K562 (cell line): ENCODE measurements at regions not wholly inside any gene's neighbourhood (a gene's known extent, or its start where the extent isn't known, plus 50 kb on each side); places are given as distances from the start of the nearest gene placed in this dataset.

Source experiments
- CBFA2T2 ChIP-seq: fragments of 450-650 bp; conservative IDR thresholded peaks from 2 replicates; pipeline ENCODE4 v1.6.1; 2017; ENCODE audit warnings: mild to moderate bottlenecking
- CTCF ChIP-seq, 3 experiments: IDR thresholded peaks in 2 of 3; conservative IDR thresholded peaks in 1 of 3; 2 replicates each; pipeline ENCODE4 v1.5.1; 2011 to 2012; ENCODE audit warnings: low read length in 3 of 3, mild to moderate bottlenecking in 3 of 3, control low read depth in 2 of 3, improper control_type of control experiment in 1 of 3, inconsistent platforms in 1 of 3, low read depth in 1 of 3, mixed read lengths in 1 of 3, moderate library complexity in 1 of 3; ENCODE audit not compliant: insufficient read depth in 2 of 3
- FOXP1 ChIP-seq: sonication (generic); formaldehyde crosslinking; IDR thresholded peaks from 2 replicates; pipeline ENCODE4 v1.8.0; 2022; ENCODE audit warnings: mild to moderate bottlenecking, missing genetic modification reagents
- ID3 ChIP-seq, 2 experiments: fragments of 250-450 bp in 1 of 2; fragments of 450-650 bp in 1 of 2; sonication (Bioruptor Pico) in 1 of 2; IDR thresholded peaks; 2 replicates each; pipeline versions ENCODE4 v1.6.1 to v1.8.0; 2016 to 2021; ENCODE audit warnings: mild to moderate bottlenecking in 2 of 2, moderate library complexity in 2 of 2, missing compliant biosample characterization in 1 of 2, missing genetic modification characterization in 1 of 2
- KDM1A ChIP-seq, 2 experiments: fragments of 450-650 bp; IDR thresholded peaks; 2 replicates each; pipeline ENCODE4 v1.6.1; 2016; ENCODE audit warnings: mild to moderate bottlenecking in 2 of 2
- MCM3 ChIP-seq: fragments of 450-650 bp; IDR thresholded peaks from 2 replicates; pipeline ENCODE4 v1.6.1; 2016
- MEIS2 ChIP-seq: fragments of 450-650 bp; IDR thresholded peaks from 2 replicates; pipeline ENCODE4 v1.6.1; 2014; ENCODE audit warnings: mild to moderate bottlenecking; ENCODE audit not compliant: partially characterized antibody
- NR2F6 ChIP-seq: fragments of 450-650 bp; formaldehyde crosslinking; IDR thresholded peaks from 2 replicates; pipeline ENCODE4 v1.4.0; 2020; ENCODE audit warnings: mild to moderate bottlenecking
- PBX2 ChIP-seq, 2 experiments: IDR thresholded peaks in 1 of 2; conservative IDR thresholded peaks in 1 of 2; 2 replicates each; pipeline ENCODE4 v1.6.1; 2016; ENCODE audit warnings: low read depth in 2 of 2, mild to moderate bottlenecking in 1 of 2, missing compliant biosample characterization in 1 of 2, missing genetic modification characterization in 1 of 2, moderate library complexity in 1 of 2
- RFX5 ChIP-seq: IDR thresholded peaks from 2 replicates; pipeline ENCODE4 v1.6.1; 2011; ENCODE audit warnings: low read depth, mild to moderate bottlenecking, improper control_type of control experiment, low read length
- TAF1 ChIP-seq: IDR thresholded peaks from 2 replicates; pipeline ENCODE4 v1.6.1; 2011; ENCODE audit warnings: mild to moderate bottlenecking, low read length, moderate library complexity; ENCODE audit not compliant: insufficient read depth, control insufficient read depth, severe bottlenecking; ENCODE audit errors: extremely low read depth
- TFAM ChIP-seq: fragments of 250-450 bp; sonication (Bioruptor Pico); conservative IDR thresholded peaks from 2 replicates; pipeline ENCODE4 v1.5.0; 2021; ENCODE audit warnings: mild to moderate bottlenecking, moderate library complexity
- WHSC1 ChIP-seq: IDR thresholded peaks from one replicate; pipeline ENCODE4 v1.6.1; 2012; ENCODE audit warnings: low read length, control low read depth, inconsistent platforms
- ZNF263 ChIP-seq: sonication (generic); formaldehyde crosslinking; IDR thresholded peaks from 2 replicates; pipeline ENCODE4 v1.8.0; 2022; ENCODE audit warnings: mild to moderate bottlenecking, missing genetic modification reagents, borderline replicate concordance
- ZNF354B ChIP-seq: fragments of 250-450 bp; sonication (Bioruptor Pico); IDR thresholded peaks from 2 replicates; pipeline ENCODE4 v1.4.0; 2020
- ZNF431 ChIP-seq: sonication (generic); formaldehyde crosslinking; IDR thresholded peaks from 2 replicates; pipeline ENCODE4 v1.8.0; 2022; ENCODE audit warnings: mild to moderate bottlenecking, missing genetic modification reagents
- ZNF639 ChIP-seq, 2 experiments: fragments of 200-800 bp in 1 of 2; sonication (Bioruptor generic) in 1 of 2; sonication (generic) in 1 of 2; formaldehyde crosslinking in 1 of 2; IDR thresholded peaks in 1 of 2; conservative IDR thresholded peaks in 1 of 2; 2 replicates each; pipeline versions ENCODE4 v1.5.0 to v1.6.1; 2016 to 2020; ENCODE audit warnings: missing compliant biosample characterization in 1 of 2, missing genetic modification characterization in 1 of 2, missing genetic modification reagents in 1 of 2
- ZNF766 ChIP-seq: fragments of 200-800 bp; sonication (Bioruptor generic); conservative IDR thresholded peaks from 2 replicates; pipeline ENCODE4 v1.6.1; 2016; ENCODE audit warnings: missing genetic modification characterization, missing compliant biosample characterization

- TF ChIP-seq ZNF639 (CRISPR knock-in tag; conservative IDR thresholded peaks at IDR 0.05 in 1 of 2, IDR thresholded peaks at IDR 0.05 in 1 of 2): 0 out of 4 replicates have a peak, but pooled peaks of 1 of the 2 experiments have one; percentile 32
- TF ChIP-seq FOXP1 (CRISPR knock-in tag): no peak
- TF ChIP-seq MEIS2: peak; percentile 83
- TF ChIP-seq CTCF (IDR thresholded peaks at IDR 0.05 in 2 of 3, conservative IDR thresholded peaks at IDR 0.05 in 1 of 3; ENCODE audit: insufficient read depth in 2 of 3, low read depth in 1 of 3, low read length in 3 of 3): peak; percentile 57 to 82 (median 80)
- TF ChIP-seq ZNF766 (CRISPR knock-in tag): peak; percentile 75; the same call in 1 of the 2 replicates
- TF ChIP-seq CBFA2T2: no peak
- TF ChIP-seq KDM1A (IDR thresholded peaks at IDR 0.05): no peak
- TF ChIP-seq PBX2 (CRISPR knock-in tag; IDR thresholded peaks at IDR 0.05; ENCODE audit: low read depth): no peak
- TF ChIP-seq PBX2 (tag; conservative IDR thresholded peaks at IDR 0.05; ENCODE audit: low read depth): peak; percentile 83
- peak; percentile 19 for TF ChIP-seq TAF1
- TF ChIP-seq WHSC1: no peak
- no peak for TF ChIP-seq ZNF354B (CRISPR knock-in tag)
- no peak for TF ChIP-seq MCM3
- no peak for TF ChIP-seq ZNF431 (CRISPR knock-in tag)
- TF ChIP-seq NR2F6 (CRISPR knock-in tag): no peak
- no peak for TF ChIP-seq TFAM (CRISPR knock-in tag)
- no peak for TF ChIP-seq RFX5
- TF ChIP-seq ZNF263: no peak
- TF ChIP-seq ID3 (CRISPR knock-in tag; IDR thresholded peaks at IDR 0.05): no peak
- TF ChIP-seq ID3 (tag; IDR thresholded peaks at IDR 0.05): 0 out of 2 replicates have a peak, but pooled peaks have one; percentile 42
Observed at GRCh38 chr7:130959743-130960207, 225.8 kb upstream of the KLF14 start (continued).
